ENCODE measurements at regions not wholly inside any gene's neighbourhood (a gene's known extent, or its start where the extent isn't known, plus 50 kb on each side); places are given as distances from the start of the nearest gene placed in this dataset.

DNA sequence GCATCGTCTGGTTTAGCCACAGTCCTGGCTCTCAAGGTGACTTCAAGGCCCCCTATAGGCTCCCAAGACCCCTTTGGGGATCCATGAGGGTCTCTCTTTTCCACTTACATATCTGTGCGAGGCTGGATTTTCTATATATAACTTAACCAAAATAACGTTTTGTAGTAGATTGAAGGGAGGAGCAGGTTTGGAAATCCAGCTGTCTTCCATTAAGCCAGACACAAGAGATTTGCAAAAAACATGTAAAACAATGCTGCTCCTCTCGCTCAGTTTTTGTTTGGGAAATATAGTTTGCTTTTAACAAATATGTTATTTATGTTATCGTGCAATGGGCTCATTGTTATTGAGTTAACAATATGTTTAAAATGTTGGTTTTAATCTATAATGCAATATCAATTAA, 811.2 kb downstream of the TYW1 start:
- TF ChIP-seq, protein P1, sequence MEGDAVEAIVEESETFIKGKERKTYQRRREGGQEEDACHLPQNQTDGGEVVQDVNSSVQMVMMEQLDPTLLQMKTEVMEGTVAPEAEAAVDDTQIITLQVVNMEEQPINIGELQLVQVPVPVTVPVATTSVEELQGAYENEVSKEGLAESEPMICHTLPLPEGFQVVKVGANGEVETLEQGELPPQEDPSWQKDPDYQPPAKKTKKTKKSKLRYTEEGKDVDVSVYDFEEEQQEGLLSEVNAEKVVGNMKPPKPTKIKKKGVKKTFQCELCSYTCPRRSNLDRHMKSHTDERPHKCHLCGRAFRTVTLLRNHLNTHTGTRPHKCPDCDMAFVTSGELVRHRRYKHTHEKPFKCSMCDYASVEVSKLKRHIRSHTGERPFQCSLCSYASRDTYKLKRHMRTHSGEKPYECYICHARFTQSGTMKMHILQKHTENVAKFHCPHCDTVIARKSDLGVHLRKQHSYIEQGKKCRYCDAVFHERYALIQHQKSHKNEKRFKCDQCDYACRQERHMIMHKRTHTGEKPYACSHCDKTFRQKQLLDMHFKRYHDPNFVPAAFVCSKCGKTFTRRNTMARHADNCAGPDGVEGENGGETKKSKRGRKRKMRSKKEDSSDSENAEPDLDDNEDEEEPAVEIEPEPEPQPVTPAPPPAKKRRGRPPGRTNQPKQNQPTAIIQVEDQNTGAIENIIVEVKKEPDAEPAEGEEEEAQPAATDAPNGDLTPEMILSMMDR (IDR thresholded peaks at IDR 0.05; ENCODE audit: low read depth, low read length, poor library complexity, severe bottlenecking) = no peak
- no peak for TF ChIP-seq EZH2phosphoT487 (IDR thresholded peaks at IDR 0.05; ENCODE audit: borderline replicate concordance, low read length)
- H3K79me2 ChIP-seq (ENCODE audit: control insufficient read depth, low read length) = no peaks in the 10 kb centered on the region
- H3K4me1 ChIP-seq (ENCODE audit: control insufficient read depth, low read length) = no peaks in the 10 kb centered on the region
- H3K27me3 ChIP-seq (ENCODE audit: control insufficient read depth, low read length) = no peaks in the 10 kb centered on the region
- no peaks in the 10 kb centered on the region for H3K36me3 ChIP-seq (ENCODE audit: control insufficient read depth, low read length)
- no peaks in the 10 kb centered on the region for H3F3A ChIP-seq (ENCODE audit: control insufficient read depth, insufficient read depth)
- no peaks in the 10 kb centered on the region for H3K9me2 ChIP-seq (replicated peaks; ENCODE audit: control insufficient read depth, low read length)
- no peak overlapping the region for H3K4me3 ChIP-seq (ENCODE audit: low read length)
- H3K27ac ChIP-seq (ENCODE audit: low read depth, low read length) = no peak overlapping the region
- peaks cover 4% of the 10 kb centered on the region; the same call in 1 of the 2 replicates for H3K9me3 ChIP-seq (ENCODE audit: control insufficient read depth, insufficient read depth, low read length)
- H4K20me1 ChIP-seq (ENCODE audit: control insufficient read depth, insufficient read depth, low read depth, low read length) = no peaks in the 10 kb centered on the region
- no peak overlapping the region for H3K4me2 ChIP-seq (ENCODE audit: low read length)

DNA sequence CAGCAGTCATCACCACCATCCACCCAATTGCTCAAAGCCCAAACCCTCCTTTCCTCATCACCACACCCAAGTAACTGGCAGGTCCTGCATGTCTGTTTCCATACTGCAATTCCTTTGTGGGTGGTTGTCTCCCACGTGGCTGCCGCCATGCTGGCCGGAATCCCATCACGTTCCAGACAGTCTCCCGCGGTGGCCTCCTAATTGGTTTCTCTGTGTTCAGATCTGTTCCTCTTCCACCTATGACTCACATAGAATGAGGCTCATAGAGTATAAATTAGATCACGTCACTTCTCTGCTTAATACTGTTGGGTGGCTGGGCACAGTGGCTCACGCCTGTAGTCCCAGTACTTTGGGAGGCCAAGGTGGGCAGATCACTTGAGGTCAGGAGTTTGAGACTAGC, 813.0 kb downstream of the TYW1 start:
- no peak overlapping the region for H3K4me2 ChIP-seq (ENCODE audit: low read length)
- no peak for TF ChIP-seq EZH2phosphoT487 (IDR thresholded peaks at IDR 0.05; ENCODE audit: borderline replicate concordance, low read length)
- H3K79me2 ChIP-seq (ENCODE audit: control insufficient read depth, low read length) = no peaks in the 10 kb centered on the region
- H3K4me1 ChIP-seq (ENCODE audit: control insufficient read depth, low read length) = no peaks in the 10 kb centered on the region
- no peak overlapping the region for H3K4me3 ChIP-seq (ENCODE audit: low read length)
- no peaks in the 10 kb centered on the region for H4K20me1 ChIP-seq (ENCODE audit: control insufficient read depth, insufficient read depth, low read depth, low read length)
- no peaks in the 10 kb centered on the region for H3K9me2 ChIP-seq (replicated peaks; ENCODE audit: control insufficient read depth, low read length)
- peaks cover 4% of the 10 kb centered on the region; the same call in 1 of the 2 replicates for H3K9me3 ChIP-seq (ENCODE audit: control insufficient read depth, insufficient read depth, low read length)
- no peak overlapping the region for H3K27ac ChIP-seq (ENCODE audit: low read depth, low read length)
- H3K27me3 ChIP-seq (ENCODE audit: control insufficient read depth, low read length) = no peaks in the 10 kb centered on the region
- no peaks in the 10 kb centered on the region for H3F3A ChIP-seq (ENCODE audit: control insufficient read depth, insufficient read depth)
- no peaks in the 10 kb centered on the region for H3K36me3 ChIP-seq (ENCODE audit: control insufficient read depth, low read length)

DNA sequence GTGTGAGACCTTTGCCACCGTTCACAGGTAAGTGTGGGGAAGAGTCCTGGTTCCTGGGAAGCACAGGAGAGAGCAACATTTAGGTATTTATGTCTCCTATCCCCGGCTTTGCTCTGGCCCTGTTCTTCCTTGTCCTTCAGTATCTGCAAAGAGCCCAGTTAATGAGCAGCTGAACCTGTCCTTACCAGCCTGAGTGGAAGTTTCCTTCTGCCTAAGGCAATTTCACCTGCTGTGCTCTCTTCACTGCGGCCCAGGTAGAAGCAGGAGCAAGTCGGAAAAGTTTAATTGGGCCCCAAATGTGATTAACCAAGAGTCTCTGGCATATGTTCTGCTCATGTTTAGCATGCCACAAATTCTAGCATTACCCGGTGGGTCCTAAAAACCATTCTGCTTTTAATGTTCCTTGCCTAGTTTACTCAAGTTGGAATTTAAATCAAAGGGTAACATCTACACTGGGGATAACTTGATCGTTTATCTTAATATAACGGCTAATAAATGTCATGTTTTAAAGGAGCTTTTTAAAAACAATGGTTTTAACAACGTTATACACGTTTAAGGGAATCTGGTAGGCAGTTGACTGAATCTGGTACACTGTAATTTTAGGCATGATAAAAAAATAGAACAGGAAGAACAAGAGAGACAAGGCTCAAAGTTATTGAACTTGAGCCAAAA, 817.1 kb downstream of the TYW1 start:
- TF ChIP-seq, protein P1 (IDR thresholded peaks at IDR 0.05; ENCODE audit: low read depth, low read length, poor library complexity, severe bottlenecking) = no peak
- no peak for TF ChIP-seq EZH2phosphoT487 (IDR thresholded peaks at IDR 0.05; ENCODE audit: borderline replicate concordance, low read length)

DNA sequence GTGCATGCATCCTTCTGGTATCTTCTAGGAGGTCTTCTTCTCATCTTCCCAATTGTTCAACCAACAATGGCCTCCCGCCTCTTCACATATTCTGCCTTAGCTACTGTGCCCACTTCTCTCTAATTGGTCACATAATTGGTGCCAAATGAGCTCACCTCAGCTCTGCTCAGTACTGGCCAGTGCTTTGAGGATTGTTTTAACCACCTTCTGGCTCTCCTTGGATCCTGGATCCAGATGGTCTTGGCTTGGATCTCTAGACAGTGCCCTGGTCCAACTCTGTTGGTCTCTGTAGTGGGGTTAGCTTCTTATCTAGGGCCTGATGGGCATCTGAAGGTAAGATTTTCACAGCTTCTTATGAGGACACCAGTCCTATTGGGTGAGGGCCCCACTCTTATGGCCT, 820.8 kb downstream of the TYW1 start:
- no peak overlapping the region for H3K4me3 ChIP-seq (ENCODE audit: low read length)
- H3K4me1 ChIP-seq (ENCODE audit: control insufficient read depth, low read length) = no peaks in the 10 kb centered on the region
- no peak overlapping the region for H3K4me2 ChIP-seq (ENCODE audit: low read length)
- no peaks in the 10 kb centered on the region for H3K79me2 ChIP-seq (ENCODE audit: control insufficient read depth, low read length)
- H3K9me2 ChIP-seq (replicated peaks; ENCODE audit: control insufficient read depth, low read length) = no peaks in the 10 kb centered on the region
- no peaks in the 10 kb centered on the region for H3K27me3 ChIP-seq (ENCODE audit: control insufficient read depth, low read length)
- TF ChIP-seq, protein P1 (IDR thresholded peaks at IDR 0.05; ENCODE audit: low read depth, low read length, poor library complexity, severe bottlenecking) = no peak
- no peak for TF ChIP-seq EZH2phosphoT487 (IDR thresholded peaks at IDR 0.05; ENCODE audit: borderline replicate concordance, low read length)
- H3K36me3 ChIP-seq (ENCODE audit: control insufficient read depth, low read length) = no peaks in the 10 kb centered on the region
- no peaks in the 10 kb centered on the region for H3F3A ChIP-seq (ENCODE audit: control insufficient read depth, insufficient read depth)
- H4K20me1 ChIP-seq (ENCODE audit: control insufficient read depth, insufficient read depth, low read depth, low read length) = no peaks in the 10 kb centered on the region
- H3K9me3 ChIP-seq (ENCODE audit: control insufficient read depth, insufficient read depth, low read length) = peaks cover 6% of the 10 kb centered on the region; the same call in 1 of the 2 replicates
- no peak overlapping the region for H3K27ac ChIP-seq (ENCODE audit: low read depth, low read length)

More for the DNA sequence above, 817.1 kb downstream of the TYW1 start:
- Histone ChIP-seq H3K27me3 (ENCODE audit: control insufficient read depth, low read length) (no peaks in the 10 kb centered on the region), H3K4me3 (ENCODE audit: low read length) (no peak overlapping the region), H3K9me2 (replicated peaks; ENCODE audit: control insufficient read depth, low read length) (no peaks in the 10 kb centered on the region), H4K20me1 (ENCODE audit: control insufficient read depth, insufficient read depth, low read depth, low read length) (no peaks in the 10 kb centered on the region), H3K27ac (ENCODE audit: low read depth, low read length) (no peak overlapping the region), H3K36me3 (ENCODE audit: control insufficient read depth, low read length) (no peaks in the 10 kb centered on the region), H3K79me2 (ENCODE audit: control insufficient read depth, low read length) (no peaks in the 10 kb centered on the region), H3K9me3 (ENCODE audit: control insufficient read depth, insufficient read depth, low read length) (peaks cover 4% of the 10 kb centered on the region; the same call in 1 of the 2 replicates), H3K4me1 (ENCODE audit: control insufficient read depth, low read length) (no peaks in the 10 kb centered on the region), H3F3A (ENCODE audit: control insufficient read depth, insufficient read depth) (no peaks in the 10 kb centered on the region), H3K4me2 (ENCODE audit: low read length) (no peak overlapping the region)

Data from DOHH2 (cell line).